HCT116 (cell line): ENCODE measurements at regions not wholly inside any gene's neighbourhood (a gene's known extent, or its start where the extent isn't known, plus 50 kb on each side); places are given as distances from the start of the nearest gene placed in this dataset.

Experiments
- CTCF ChIP-seq, 3 experiments: fragments of 200-600 bp in 1 of 3; sonication (generic) in 1 of 3; IDR thresholded peaks in 2 of 3; conservative IDR thresholded peaks in 1 of 3; 2 replicates each; pipeline ENCODE4 v1.5.1; 2012 to 2017; ENCODE audit warnings: low read depth in 2 of 3, low read length in 2 of 3, antibody characterized with exemption in 1 of 3, borderline replicate concordance in 1 of 3, control low read depth in 1 of 3, mild to moderate bottlenecking in 1 of 3, mixed read lengths in 1 of 3, mixed run types in 1 of 3, moderate library complexity in 1 of 3; ENCODE audit not compliant: insufficient read depth in 1 of 3
- EGR1 ChIP-seq: IDR thresholded peaks from 2 replicates; pipeline ENCODE4 v1.6.1; 2012; ENCODE audit warnings: low read depth
- TF ChIP-seq, protein P1 (sequence below): IDR thresholded peaks from 2 replicates; pipeline ENCODE4 v1.6.1; 2012; ENCODE audit warnings: low read depth

- TF ChIP-seq, protein P1, sequence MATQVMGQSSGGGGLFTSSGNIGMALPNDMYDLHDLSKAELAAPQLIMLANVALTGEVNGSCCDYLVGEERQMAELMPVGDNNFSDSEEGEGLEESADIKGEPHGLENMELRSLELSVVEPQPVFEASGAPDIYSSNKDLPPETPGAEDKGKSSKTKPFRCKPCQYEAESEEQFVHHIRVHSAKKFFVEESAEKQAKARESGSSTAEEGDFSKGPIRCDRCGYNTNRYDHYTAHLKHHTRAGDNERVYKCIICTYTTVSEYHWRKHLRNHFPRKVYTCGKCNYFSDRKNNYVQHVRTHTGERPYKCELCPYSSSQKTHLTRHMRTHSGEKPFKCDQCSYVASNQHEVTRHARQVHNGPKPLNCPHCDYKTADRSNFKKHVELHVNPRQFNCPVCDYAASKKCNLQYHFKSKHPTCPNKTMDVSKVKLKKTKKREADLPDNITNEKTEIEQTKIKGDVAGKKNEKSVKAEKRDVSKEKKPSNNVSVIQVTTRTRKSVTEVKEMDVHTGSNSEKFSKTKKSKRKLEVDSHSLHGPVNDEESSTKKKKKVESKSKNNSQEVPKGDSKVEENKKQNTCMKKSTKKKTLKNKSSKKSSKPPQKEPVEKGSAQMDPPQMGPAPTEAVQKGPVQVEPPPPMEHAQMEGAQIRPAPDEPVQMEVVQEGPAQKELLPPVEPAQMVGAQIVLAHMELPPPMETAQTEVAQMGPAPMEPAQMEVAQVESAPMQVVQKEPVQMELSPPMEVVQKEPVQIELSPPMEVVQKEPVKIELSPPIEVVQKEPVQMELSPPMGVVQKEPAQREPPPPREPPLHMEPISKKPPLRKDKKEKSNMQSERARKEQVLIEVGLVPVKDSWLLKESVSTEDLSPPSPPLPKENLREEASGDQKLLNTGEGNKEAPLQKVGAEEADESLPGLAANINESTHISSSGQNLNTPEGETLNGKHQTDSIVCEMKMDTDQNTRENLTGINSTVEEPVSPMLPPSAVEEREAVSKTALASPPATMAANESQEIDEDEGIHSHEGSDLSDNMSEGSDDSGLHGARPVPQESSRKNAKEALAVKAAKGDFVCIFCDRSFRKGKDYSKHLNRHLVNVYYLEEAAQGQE, result no peak
- TF ChIP-seq CTCF (IDR thresholded peaks at IDR 0.05 in 2 of 3, conservative IDR thresholded peaks at IDR 0.05 in 1 of 3; ENCODE audit: borderline replicate concordance in 1 of 3, insufficient read depth in 1 of 3, low read depth in 2 of 3, low read length in 2 of 3) (peak; percentile 44 to 65 (median 52); a peak in 5 of 6 replicates), EGR1 (no peak)
These were observed 120.2 kb upstream of the TMEM229A start for GRCh38 chr7:124152859-124153692.
